GM12873 (cell line): ENCODE measurements at regions not wholly inside any gene's neighbourhood (a gene's known extent, or its start where the extent isn't known, plus 50 kb on each side); places are given as distances from the start of the nearest gene placed in this dataset.

Source experiments
- TF ChIP-seq, protein P1 (sequence below): IDR thresholded peaks from 2 replicates; pipeline ENCODE4 v1.5.1; 2012; ENCODE audit warnings: low read depth, mild to moderate bottlenecking, moderate library complexity, low read length, control low read depth; ENCODE audit not compliant: insufficient read depth; ENCODE audit errors: missing control alignments

GRCh38 chr3:159629329-159630084 is 359.1 kb upstream of the IL12A start:
- TF ChIP-seq, protein P1, sequence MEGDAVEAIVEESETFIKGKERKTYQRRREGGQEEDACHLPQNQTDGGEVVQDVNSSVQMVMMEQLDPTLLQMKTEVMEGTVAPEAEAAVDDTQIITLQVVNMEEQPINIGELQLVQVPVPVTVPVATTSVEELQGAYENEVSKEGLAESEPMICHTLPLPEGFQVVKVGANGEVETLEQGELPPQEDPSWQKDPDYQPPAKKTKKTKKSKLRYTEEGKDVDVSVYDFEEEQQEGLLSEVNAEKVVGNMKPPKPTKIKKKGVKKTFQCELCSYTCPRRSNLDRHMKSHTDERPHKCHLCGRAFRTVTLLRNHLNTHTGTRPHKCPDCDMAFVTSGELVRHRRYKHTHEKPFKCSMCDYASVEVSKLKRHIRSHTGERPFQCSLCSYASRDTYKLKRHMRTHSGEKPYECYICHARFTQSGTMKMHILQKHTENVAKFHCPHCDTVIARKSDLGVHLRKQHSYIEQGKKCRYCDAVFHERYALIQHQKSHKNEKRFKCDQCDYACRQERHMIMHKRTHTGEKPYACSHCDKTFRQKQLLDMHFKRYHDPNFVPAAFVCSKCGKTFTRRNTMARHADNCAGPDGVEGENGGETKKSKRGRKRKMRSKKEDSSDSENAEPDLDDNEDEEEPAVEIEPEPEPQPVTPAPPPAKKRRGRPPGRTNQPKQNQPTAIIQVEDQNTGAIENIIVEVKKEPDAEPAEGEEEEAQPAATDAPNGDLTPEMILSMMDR: no peak

DNA sequence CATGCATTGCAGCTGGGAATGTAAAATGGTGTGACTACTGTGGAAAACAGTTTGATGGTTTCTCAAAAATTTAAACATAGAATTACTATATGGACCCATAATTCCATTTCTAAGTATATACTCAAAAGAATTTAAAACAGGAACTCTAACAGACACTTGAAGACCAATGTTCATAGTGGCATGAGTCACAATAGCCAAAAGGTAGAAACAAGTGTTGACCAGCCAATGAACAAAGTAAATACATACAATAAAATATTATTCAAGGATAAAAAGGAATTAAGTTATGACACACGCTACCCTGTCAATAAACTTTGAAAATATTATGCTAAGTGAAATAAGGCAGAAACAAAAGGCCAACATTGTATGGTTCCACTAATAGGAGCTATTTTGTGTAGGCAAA is 357.4 kb upstream of the IL12A start:
- TF ChIP-seq, protein P1: no peak

DNA sequence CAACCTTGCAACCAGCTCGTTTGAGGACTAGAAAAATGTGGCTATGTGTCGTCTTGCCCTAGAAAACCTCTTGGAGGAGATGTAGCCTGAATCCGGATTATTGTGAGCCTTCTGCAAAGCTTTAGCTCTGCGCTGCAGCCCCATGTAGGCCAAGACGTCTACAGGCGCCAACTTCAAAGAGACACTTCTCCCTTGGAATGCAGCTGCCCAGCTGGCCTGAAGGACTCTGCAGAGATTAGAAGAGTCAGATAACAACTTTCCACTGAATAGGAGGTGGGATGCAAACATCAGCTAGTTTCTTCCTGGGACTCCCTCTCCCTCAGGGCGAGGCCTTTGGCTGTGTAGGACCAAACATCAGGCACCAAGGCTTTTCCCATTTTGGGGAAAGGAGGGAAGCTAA is 356.5 kb upstream of the IL12A start:
- TF ChIP-seq, protein P1: no peak

- TF ChIP-seq, protein P1: no peak
Observed at GRCh38 chr3:159632851-159633250, 355.8 kb upstream of the IL12A start.

GRCh38 chr3:159634483-159634882 is 354.2 kb upstream of the IL12A start:
- TF ChIP-seq, protein P1: no peak

DNA sequence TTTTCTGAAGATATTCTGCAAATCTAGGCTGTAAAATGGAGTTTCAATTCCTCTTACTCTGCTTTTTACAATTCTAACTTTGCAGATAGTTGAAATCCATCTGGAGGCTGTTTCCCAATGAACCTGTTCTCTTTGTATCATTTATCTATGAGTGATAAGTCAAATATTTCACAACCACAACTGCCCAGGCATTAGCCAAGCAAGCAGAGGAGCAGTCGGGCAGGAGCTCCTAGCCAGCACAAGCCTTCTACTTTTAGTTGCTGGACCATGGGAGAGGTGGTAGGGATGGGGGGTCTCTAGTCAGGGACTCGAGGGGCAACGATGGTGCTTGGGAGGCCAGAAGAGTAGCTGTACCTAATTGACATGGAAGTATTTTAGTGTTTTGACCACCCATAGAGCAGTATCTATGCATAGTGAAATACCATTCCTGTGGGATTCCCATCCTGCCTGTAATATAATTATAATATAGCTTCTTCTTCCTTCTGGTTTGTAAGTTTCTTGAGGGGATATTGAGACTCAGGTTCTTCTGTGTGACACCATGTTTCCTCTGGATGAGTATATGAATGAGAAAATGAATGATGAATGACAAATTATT is 353.5 kb upstream of the IL12A start:
- TF ChIP-seq, protein P1: no peak

GRCh38 chr3:159637883-159638542 is 350.6 kb upstream of the IL12A start:
- TF ChIP-seq, protein P1: no peak
